ENCODE measurements at regions not wholly inside any gene's neighbourhood (a gene's known extent, or its start where the extent isn't known, plus 50 kb on each side); places are given as distances from the start of the nearest gene placed in this dataset.
A peak's percentile ranks its signal among the peaks of the same experiment; 100 is the strongest.
"Not testable (repeated sequence)": the region's sequence is repeated elsewhere in the genome, so short reads cannot be mapped to it uniquely, and the experiment has no call there.

DNA sequence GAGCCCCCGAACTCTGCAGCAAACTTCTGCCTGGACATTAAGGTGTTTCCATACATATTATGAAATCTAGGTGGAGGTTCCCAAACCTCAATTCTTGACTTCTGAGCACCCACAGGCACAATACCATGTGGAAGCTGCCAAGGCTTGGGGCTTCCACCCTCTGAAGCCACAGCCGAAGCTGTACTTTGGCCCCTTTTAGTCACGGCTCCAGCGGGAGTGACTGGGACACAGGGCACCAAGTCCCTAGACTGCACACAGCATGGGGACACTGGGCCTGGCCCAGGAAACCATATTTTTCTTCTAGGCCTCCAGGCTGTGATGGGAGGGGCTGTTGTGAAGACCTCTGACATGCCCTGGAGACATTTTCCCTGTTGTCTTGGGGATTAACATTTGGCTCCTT, 373.8 kb downstream of the ZNF674 start:
- H3K9me3 ChIP-seq (ENCODE audit: low read length); H3K79me2 ChIP-seq (ENCODE audit: insufficient read depth, low read length); POLR2A ChIA-PET; H3K4me2 ChIP-seq (ENCODE audit: low read depth, low read length); H3K27me3 ChIP-seq (ENCODE audit: control insufficient read depth in 1 of 2, insufficient read depth in 2 of 2, low read length in 2 of 2); H3K36me3 ChIP-seq (replicated peaks in 1 of 2; ENCODE audit: control insufficient read depth in 1 of 2, insufficient read depth in 2 of 2, low read length in 2 of 2); H4K20me1 ChIP-seq (ENCODE audit: insufficient read depth, low read length); BruUV-seq (replicated peaks); H3K27ac ChIP-seq (ENCODE audit: extremely low read length, insufficient read depth, low read length); H3K4me3 ChIP-seq (replicated peaks in 1 of 3; ENCODE audit: insufficient read depth in 1 of 3, low read depth in 2 of 3, low read length in 3 of 3); CTCF ChIA-PET (ENCODE audit: low intra/inter-chr PET ratio, low total read pairs); H2AFZ ChIP-seq (ENCODE audit: low read length); FAIRE-seq; in situ Hi-C loops (cut with HindIII; ENCODE audit: extremely low pct_ligation_motif_present, low pct_unique_long_range_greater_than_20kb); H3K9ac ChIP-seq (ENCODE audit: insufficient read depth, low read depth, low read length); intact Hi-C loops (cut with micrococcal nuclease; ENCODE audit: unreplicated experiment); TF ChIP-seq HNF4G (CRISPR knock-in tag; IDR thresholded peaks at IDR 0.05; ENCODE audit: borderline replicate concordance, low read depth): not testable (repeated sequence)
- H3K4me1 ChIP-seq (ENCODE audit: insufficient read depth, low read length) = peaks cover 12% of the 10 kb centered on the region; the same call in 1 of the 2 replicates
- peak; percentile 56; the same call in 2 of the 3 replicates for ATAC-seq
- 100% methylated on average over 1 of the region's 4 CpGs for WGBS (ENCODE audit: low lambda C conversion rate)
- DNase-seq (ENCODE audit: low spot score) = peak; percentile 5
- TF ChIP-seq, protein P1, sequence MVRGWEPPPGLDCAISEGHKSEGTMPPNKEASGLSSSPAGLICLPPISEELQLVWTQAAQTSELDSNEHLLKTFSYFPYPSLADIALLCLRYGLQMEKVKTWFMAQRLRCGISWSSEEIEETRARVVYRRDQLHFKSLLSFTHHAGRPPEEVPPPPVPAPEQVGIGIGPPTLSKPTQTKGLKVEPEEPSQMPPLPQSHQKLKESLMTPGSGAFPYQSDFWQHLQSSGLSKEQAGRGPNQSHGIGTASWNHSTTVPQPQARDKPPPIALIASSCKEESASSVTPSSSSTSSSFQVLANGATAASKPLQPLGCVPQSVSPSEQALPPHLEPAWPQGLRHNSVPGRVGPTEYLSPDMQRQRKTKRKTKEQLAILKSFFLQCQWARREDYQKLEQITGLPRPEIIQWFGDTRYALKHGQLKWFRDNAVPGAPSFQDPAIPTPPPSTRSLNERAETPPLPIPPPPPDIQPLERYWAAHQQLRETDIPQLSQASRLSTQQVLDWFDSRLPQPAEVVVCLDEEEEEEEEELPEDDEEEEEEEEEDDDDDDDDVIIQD (CRISPR knock-in tag; IDR thresholded peaks at IDR 0.05; ENCODE audit: low read depth) = peak; percentile 45; the same call in 1 of the 2 replicates
- peak; percentile 67; the same call in 1 of the 2 replicates for TF ChIP-seq ZNF644 (CRISPR knock-in tag; IDR thresholded peaks at IDR 0.05; ENCODE audit: low read depth)
- peak; percentile 54 for TF ChIP-seq HNF4A (CRISPR knock-in tag; IDR thresholded peaks at IDR 0.05)
- TF ChIP-seq POGZ (CRISPR knock-in tag; IDR thresholded peaks at IDR 0.05) = peak; percentile 49; the same call in 1 of the 2 replicates
- peak; percentile 35; the same call in 1 of the 2 replicates for TF ChIP-seq ZMYM4 (CRISPR knock-in tag; IDR thresholded peaks at IDR 0.05)
- TF ChIP-seq HNF4G (IDR thresholded peaks at IDR 0.05; ENCODE audit: borderline replicate concordance, low read depth, low read length) = 0 out of 2 replicates have a peak, but pooled peaks have one; percentile 12
- TF ChIP-seq, protein P2, sequence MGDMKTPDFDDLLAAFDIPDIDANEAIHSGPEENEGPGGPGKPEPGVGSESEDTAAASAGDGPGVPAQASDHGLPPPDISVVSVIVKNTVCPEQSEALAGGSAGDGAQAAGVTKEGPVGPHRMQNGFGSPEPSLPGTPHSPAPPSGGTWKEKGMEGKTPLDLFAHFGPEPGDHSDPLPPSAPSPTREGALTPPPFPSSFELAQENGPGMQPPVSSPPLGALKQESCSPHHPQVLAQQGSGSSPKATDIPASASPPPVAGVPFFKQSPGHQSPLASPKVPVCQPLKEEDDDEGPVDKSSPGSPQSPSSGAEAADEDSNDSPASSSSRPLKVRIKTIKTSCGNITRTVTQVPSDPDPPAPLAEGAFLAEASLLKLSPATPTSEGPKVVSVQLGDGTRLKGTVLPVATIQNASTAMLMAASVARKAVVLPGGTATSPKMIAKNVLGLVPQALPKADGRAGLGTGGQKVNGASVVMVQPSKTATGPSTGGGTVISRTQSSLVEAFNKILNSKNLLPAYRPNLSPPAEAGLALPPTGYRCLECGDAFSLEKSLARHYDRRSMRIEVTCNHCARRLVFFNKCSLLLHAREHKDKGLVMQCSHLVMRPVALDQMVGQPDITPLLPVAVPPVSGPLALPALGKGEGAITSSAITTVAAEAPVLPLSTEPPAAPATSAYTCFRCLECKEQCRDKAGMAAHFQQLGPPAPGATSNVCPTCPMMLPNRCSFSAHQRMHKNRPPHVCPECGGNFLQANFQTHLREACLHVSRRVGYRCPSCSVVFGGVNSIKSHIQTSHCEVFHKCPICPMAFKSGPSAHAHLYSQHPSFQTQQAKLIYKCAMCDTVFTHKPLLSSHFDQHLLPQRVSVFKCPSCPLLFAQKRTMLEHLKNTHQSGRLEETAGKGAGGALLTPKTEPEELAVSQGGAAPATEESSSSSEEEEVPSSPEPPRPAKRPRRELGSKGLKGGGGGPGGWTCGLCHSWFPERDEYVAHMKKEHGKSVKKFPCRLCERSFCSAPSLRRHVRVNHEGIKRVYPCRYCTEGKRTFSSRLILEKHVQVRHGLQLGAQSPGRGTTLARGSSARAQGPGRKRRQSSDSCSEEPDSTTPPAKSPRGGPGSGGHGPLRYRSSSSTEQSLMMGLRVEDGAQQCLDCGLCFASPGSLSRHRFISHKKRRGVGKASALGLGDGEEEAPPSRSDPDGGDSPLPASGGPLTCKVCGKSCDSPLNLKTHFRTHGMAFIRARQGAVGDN (CRISPR knock-in tag; IDR thresholded peaks at IDR 0.05) = peak; percentile 33
